Ascending aorta (tissue), 2 donors: ENCODE measurements at regions not wholly inside any gene's neighbourhood (a gene's known extent, or its start where the extent isn't known, plus 50 kb on each side); places are given as distances from the start of the nearest gene placed in this dataset.

Experiments
- DNase-seq, 2 donors: peaks; one replicate each; pipeline ENCODE4 v3.0.0-alpha.2; 2019; ENCODE audit warnings: low spot score in 2 of 2
- H3K27ac ChIP-seq, 2 donors: fragments of 200-600 bp; sonication (generic); one replicate each; pipeline ENCODE4 v1.5.1; 2016 to 2017; ENCODE audit warnings: mild to moderate bottlenecking in 1 of 2
- H3K27me3 ChIP-seq: fragments of 200-600 bp; sonication (generic); one replicate; pipeline ENCODE4 v1.5.1; 2017
- H3K36me3 ChIP-seq, 2 donors: fragments of 200-600 bp; sonication (generic); one replicate each; pipeline ENCODE4 v1.5.1; 2016
- H3K4me1 ChIP-seq, 2 donors: fragments of 200-600 bp; sonication (generic); one replicate each; pipeline ENCODE4 v1.5.1; 2016 to 2017; ENCODE audit warnings: mild to moderate bottlenecking in 1 of 2
- H3K4me3 ChIP-seq, 2 donors: fragments of 200-600 bp; sonication (generic); one replicate each; pipeline ENCODE4 v1.5.1; 2016 to 2017; ENCODE audit warnings: mild to moderate bottlenecking in 1 of 2
- H3K9me3 ChIP-seq, 2 donors: fragments of 200-600 bp; sonication (generic); one replicate each; pipeline ENCODE4 v1.5.1; 2016
- intact Hi-C: fragments of 100-400 bp; cut with DNase I; formaldehyde crosslinking; loops from one replicate; pipeline ENCODE4 v1.15.1; 2023
- TF ChIP-seq, protein P1 (sequence below), 3 experiments: fragments of 200-600 bp in 2 of 3; fragments of 450-650 bp in 1 of 3; sonication (generic) in 2 of 3; IDR thresholded peaks; one replicate each; pipeline ENCODE4 v1.5.1; 2016 to 2019; ENCODE audit warnings: antibody characterized with exemption in 3 of 3, mild to moderate bottlenecking in 1 of 3, moderate library complexity in 1 of 3

DNA sequence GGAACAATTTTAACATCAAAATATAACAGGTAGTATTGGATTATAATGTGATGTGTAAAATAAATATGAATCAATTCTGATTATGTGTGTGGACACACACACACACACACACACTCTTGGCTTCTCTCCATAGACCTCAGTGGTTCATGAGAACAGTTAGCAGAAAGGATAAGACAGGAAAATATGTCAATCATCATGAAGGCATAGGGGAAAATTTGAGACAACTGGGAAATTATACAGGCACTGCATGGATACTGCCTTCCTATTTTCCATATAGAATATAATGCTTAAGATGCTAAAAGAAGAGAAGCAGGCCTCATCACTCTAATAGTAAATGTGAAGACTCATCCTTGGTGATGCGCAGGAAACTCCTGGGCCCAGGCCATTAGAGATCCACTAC lies 884.5 kb downstream of the SUCLG1 start:
- TF ChIP-seq, protein P1, sequence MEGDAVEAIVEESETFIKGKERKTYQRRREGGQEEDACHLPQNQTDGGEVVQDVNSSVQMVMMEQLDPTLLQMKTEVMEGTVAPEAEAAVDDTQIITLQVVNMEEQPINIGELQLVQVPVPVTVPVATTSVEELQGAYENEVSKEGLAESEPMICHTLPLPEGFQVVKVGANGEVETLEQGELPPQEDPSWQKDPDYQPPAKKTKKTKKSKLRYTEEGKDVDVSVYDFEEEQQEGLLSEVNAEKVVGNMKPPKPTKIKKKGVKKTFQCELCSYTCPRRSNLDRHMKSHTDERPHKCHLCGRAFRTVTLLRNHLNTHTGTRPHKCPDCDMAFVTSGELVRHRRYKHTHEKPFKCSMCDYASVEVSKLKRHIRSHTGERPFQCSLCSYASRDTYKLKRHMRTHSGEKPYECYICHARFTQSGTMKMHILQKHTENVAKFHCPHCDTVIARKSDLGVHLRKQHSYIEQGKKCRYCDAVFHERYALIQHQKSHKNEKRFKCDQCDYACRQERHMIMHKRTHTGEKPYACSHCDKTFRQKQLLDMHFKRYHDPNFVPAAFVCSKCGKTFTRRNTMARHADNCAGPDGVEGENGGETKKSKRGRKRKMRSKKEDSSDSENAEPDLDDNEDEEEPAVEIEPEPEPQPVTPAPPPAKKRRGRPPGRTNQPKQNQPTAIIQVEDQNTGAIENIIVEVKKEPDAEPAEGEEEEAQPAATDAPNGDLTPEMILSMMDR (IDR thresholded peaks at IDR 0.05), result no peak
- no peaks in the 10 kb centered on the region for H3K36me3 ChIP-seq
- intact Hi-C loops, result no loop called here
- DNase-seq, result no peak
- H3K4me1 ChIP-seq, result no peaks in the 10 kb centered on the region
- no peak overlapping the region for H3K4me3 ChIP-seq
- H3K9me3 ChIP-seq, result no peaks in the 10 kb centered on the region
- no peak overlapping the region for H3K27ac ChIP-seq
- H3K27me3 ChIP-seq, result no peaks in the 10 kb centered on the region

DNA sequence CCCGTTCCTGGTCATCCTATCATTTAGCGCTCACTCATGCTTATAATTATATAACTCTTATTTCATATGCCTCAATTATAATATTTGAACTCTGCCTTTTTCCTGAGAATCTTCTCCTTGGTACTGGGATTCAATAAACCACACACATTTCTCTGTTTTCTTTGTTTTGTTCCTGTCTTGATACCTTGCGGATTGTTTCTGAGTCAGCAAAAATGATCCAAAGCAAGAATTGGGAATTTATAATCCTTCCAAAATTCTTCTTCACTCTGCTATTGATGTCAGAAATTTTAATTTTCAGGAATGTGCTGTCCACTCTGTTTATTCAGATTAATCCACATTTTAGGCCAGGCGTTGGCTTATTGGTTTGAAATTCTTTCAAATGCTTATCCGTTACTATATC lies 886.0 kb downstream of the SUCLG1 start:
- H3K36me3 ChIP-seq, result no peaks in the 10 kb centered on the region
- no peaks in the 10 kb centered on the region for H3K4me1 ChIP-seq
- TF ChIP-seq, protein P1 (IDR thresholded peaks at IDR 0.05), result no peak
- no peak overlapping the region for H3K27ac ChIP-seq
- no peak for DNase-seq
- no peaks in the 10 kb centered on the region for H3K27me3 ChIP-seq
- H3K4me3 ChIP-seq, result no peak overlapping the region
- intact Hi-C loops, result no loop called here
- H3K9me3 ChIP-seq, result no peaks in the 10 kb centered on the region

DNA sequence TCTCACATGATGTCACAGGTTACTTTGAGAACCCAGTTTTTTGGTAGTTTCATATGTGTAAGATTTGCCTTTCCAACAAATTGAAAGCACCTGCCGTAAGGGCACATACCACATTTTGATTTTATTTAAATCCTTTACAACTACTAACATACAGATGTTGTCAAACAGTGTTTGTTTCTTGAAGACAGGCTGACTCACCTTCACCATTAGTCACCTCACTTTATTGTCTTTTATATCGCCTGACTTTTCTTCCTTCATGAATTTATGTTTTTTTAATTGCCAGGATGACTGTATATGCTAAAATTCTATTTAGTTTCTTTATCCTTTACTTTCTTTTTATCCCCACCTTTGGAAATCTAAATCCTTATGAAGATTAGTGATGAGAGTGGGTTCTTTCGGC lies 886.7 kb downstream of the SUCLG1 start:
- Histone ChIP-seq H3K27me3 (no peaks in the 10 kb centered on the region), H3K4me3 (no peak overlapping the region), H3K4me1 (no peaks in the 10 kb centered on the region), H3K36me3 (no peaks in the 10 kb centered on the region), H3K27ac (no peak overlapping the region), H3K9me3 (no peaks in the 10 kb centered on the region)
- intact Hi-C loops, result no loop called here
- TF ChIP-seq, protein P1 (IDR thresholded peaks at IDR 0.05), result no peak
- no peak for DNase-seq

DNA sequence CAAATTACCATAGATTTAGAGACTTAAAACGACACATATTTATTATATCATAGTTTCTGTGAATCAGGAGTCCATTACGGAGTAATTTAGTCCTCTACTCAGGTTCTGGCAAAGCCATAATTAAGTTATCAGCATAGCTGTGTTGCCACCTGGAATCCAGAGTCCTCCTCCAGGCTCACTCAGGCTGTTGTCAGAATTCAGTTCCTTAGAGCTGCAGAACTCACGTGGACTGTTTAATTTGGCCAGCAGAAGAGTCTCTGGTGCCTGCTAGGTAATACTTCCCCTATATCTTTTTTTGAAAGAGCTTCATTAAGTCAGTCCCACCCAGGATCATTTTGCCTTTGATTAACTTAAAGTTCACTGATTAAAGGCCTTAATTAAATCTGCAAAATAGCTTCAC lies 891.5 kb downstream of the SUCLG1 start:
- no peak overlapping the region for H3K27ac ChIP-seq
- DNase-seq, result no peak
- no peak overlapping the region for H3K4me3 ChIP-seq
- no peaks in the 10 kb centered on the region for H3K4me1 ChIP-seq
- intact Hi-C loops, result no loop called here
- TF ChIP-seq, protein P1 (IDR thresholded peaks at IDR 0.05), result no peak
- no peaks in the 10 kb centered on the region for H3K36me3 ChIP-seq
- no peaks in the 10 kb centered on the region for H3K9me3 ChIP-seq
- no peaks in the 10 kb centered on the region for H3K27me3 ChIP-seq

DNA sequence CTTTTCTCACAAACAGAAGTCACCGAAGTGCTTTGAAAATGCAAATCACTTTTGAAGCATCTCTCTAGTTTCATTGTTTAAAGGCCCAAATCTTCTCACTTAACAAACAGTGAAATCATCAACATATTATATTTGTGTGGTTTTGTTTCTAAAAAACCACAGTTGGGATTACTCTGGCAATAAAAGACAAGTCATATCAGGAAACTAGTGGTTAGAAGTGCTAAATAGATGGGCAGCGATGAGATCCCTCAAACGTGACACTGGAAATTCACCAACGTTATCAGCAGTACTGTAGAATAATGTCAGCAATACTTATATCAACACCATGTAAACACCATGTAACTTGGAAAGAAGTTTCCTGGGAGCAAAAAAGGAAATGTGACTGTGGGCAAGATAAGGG lies 893.5 kb downstream of the SUCLG1 start:
- intact Hi-C loops, result no loop called here

DNA sequence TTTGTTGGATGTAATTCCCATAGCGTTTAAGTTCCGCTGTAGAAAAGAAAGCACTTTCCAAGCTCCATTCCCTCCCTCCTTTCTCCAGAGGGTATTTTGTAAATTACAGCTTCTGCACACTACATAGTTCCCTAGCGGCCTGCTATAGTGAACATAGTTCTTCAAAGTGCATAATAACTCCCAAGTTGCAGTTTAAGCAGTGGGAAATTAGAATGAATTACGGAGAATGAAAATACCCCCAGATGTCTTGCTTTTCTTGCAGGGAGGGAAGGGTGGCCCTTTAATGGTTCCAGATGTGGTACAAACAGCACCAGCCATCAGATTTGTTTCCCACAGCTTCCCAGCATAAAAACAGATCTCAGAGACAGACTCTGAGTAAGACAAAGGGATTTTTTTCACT lies 893.9 kb downstream of the SUCLG1 start:
- Histone ChIP-seq H3K27me3 (no peaks in the 10 kb centered on the region), H3K36me3 (no peaks in the 10 kb centered on the region), H3K27ac (no peak overlapping the region), H3K4me3 (no peak overlapping the region), H3K9me3 (no peaks in the 10 kb centered on the region), H3K4me1 (no peaks in the 10 kb centered on the region)
- intact Hi-C loops, result no loop called here
- TF ChIP-seq, protein P1 (IDR thresholded peaks at IDR 0.05), result no peak
- no peak for DNase-seq

More for the DNA sequence above, 893.5 kb downstream of the SUCLG1 start:
- Histone ChIP-seq H3K27ac (no peak overlapping the region), H3K27me3 (no peaks in the 10 kb centered on the region), H3K4me3 (no peak overlapping the region), H3K9me3 (no peaks in the 10 kb centered on the region), H3K36me3 (no peaks in the 10 kb centered on the region), H3K4me1 (no peaks in the 10 kb centered on the region)
- TF ChIP-seq, protein P1 (IDR thresholded peaks at IDR 0.05), result no peak
- DNase-seq, result no peak
